SU-DHL-6 (cell line): ENCODE measurements at regions not wholly inside any gene's neighbourhood (a gene's known extent, or its start where the extent isn't known, plus 50 kb on each side); places are given as distances from the start of the nearest gene placed in this dataset.

Source experiments
- CTCF ChIP-seq: fragments of 200-600 bp; sonication (generic); IDR thresholded peaks from one replicate; pipeline ENCODE4 v1.5.1; 2017; ENCODE audit warnings: antibody characterized with exemption, mild to moderate bottlenecking, low read length, moderate library complexity; ENCODE audit not compliant: insufficient read depth, poor library complexity, severe bottlenecking
- EZH2phosphoT487 ChIP-seq: fragments of 200-600 bp; sonication (generic), shearing (Covaris generic); conservative IDR thresholded peaks from 2 replicates; pipeline ENCODE4 v1.6.1; 2018; ENCODE audit warnings: mild to moderate bottlenecking, antibody characterized with exemption, low read length, moderate library complexity, mixed read lengths

- TF ChIP-seq CTCF = no peak
- no peak for TF ChIP-seq EZH2phosphoT487
These were observed 252.9 kb upstream of the SLC24A2 start for GRCh38 chr9:20041697-20042081.
